Neuronal stem cell (in vitro differentiated cells): ENCODE measurements at regions not wholly inside any gene's neighbourhood (a gene's known extent, or its start where the extent isn't known, plus 50 kb on each side); places are given as distances from the start of the nearest gene placed in this dataset.

Experiments used
- DNase-seq: peaks from one replicate; pipeline ENCODE4 v3.0.0-alpha.2; 2013; ENCODE audit warnings: low spot score
- H2AFZ ChIP-seq: one replicate; pipeline ENCODE4 v1.6.1; 2013; ENCODE audit warnings: mild to moderate bottlenecking, low read length, inconsistent platforms
- H2AK5ac ChIP-seq: 2 replicates; pipeline ENCODE4 v1.6.1; 2013; ENCODE audit warnings: low read depth, mild to moderate bottlenecking, inconsistent platforms, low read length, moderate library complexity, mixed read lengths
- H2BK120ac ChIP-seq: 2 replicates; pipeline ENCODE4 v1.6.1; 2013; ENCODE audit warnings: low read depth, mild to moderate bottlenecking, inconsistent platforms, low read length, moderate library complexity, mixed read lengths
- H2BK12ac ChIP-seq: one replicate; pipeline ENCODE4 v1.6.1; 2013; ENCODE audit warnings: low read length, inconsistent platforms
- H2BK15ac ChIP-seq: 2 replicates; pipeline ENCODE4 v1.6.1; 2013; ENCODE audit warnings: mild to moderate bottlenecking, low read length, inconsistent platforms, mixed read lengths
- H2BK5ac ChIP-seq: one replicate; pipeline ENCODE4 v1.6.1; 2013; ENCODE audit warnings: inconsistent platforms, mild to moderate bottlenecking, low read length, moderate library complexity
- H3K14ac ChIP-seq: one replicate; pipeline ENCODE4 v1.6.1; 2013; ENCODE audit warnings: low read length, inconsistent platforms
- H3K18ac ChIP-seq: 2 replicates; pipeline ENCODE4 v1.6.1; 2013; ENCODE audit warnings: low read length, inconsistent platforms
- H3K23ac ChIP-seq: 2 replicates; pipeline ENCODE4 v1.6.1; 2013; ENCODE audit warnings: low read depth, mild to moderate bottlenecking, mixed read lengths, low read length, inconsistent platforms; ENCODE audit not compliant: poor library complexity
- H3K27ac ChIP-seq: replicated peaks from 3 replicates; pipeline ENCODE4 v1.5.1; 2013; ENCODE audit warnings: low read length, inconsistent platforms
- H3K27me3 ChIP-seq, 3 experiments: 2 replicates each; pipeline ENCODE4 v1.6.1; 2013; ENCODE audit warnings: low read length in 3 of 3, mild to moderate bottlenecking in 2 of 3, inconsistent platforms in 1 of 3, low read depth in 1 of 3, mixed read lengths in 1 of 3, moderate library complexity in 1 of 3; ENCODE audit not compliant: control insufficient read depth in 3 of 3, insufficient read depth in 3 of 3
- H3K36me3 ChIP-seq, 2 donors: replicated peaks in 1 of 2; 2 replicates each; pipeline ENCODE4 v1.6.1; 2013; ENCODE audit warnings: low read length in 2 of 2; ENCODE audit not compliant: control insufficient read depth in 2 of 2, insufficient read depth in 2 of 2
- H3K4ac ChIP-seq: 2 replicates; pipeline ENCODE4 v1.6.1; 2013; ENCODE audit warnings: inconsistent platforms, mild to moderate bottlenecking, low read length, moderate library complexity
- H3K4me1 ChIP-seq, 2 donors: 1 replicate in 1 of 2; 2 replicates in 1 of 2; pipeline ENCODE4 v1.6.1; 2013; ENCODE audit warnings: low read length in 2 of 2, low read depth in 1 of 2; ENCODE audit not compliant: control insufficient read depth in 2 of 2, insufficient read depth in 1 of 2
- H3K4me2 ChIP-seq: one replicate; pipeline ENCODE4 v1.6.1; 2013; ENCODE audit warnings: mild to moderate bottlenecking, low read length, inconsistent platforms; ENCODE audit not compliant: insufficient read depth, poor library complexity, severe bottlenecking
- H3K4me3 ChIP-seq, 2 donors: 2 replicates each; pipeline ENCODE4 v1.5.1; 2013; ENCODE audit warnings: low read length in 2 of 2, mild to moderate bottlenecking in 2 of 2, inconsistent platforms in 1 of 2, moderate library complexity in 1 of 2
- H3K79me1 ChIP-seq: one replicate; pipeline ENCODE4 v1.6.1; 2013; ENCODE audit warnings: low read depth, mild to moderate bottlenecking, inconsistent platforms, low read length, moderate library complexity
- H3K9ac ChIP-seq: one replicate; pipeline ENCODE4 v1.6.1; 2013; ENCODE audit warnings: mild to moderate bottlenecking, low read depth, low read length, inconsistent platforms; ENCODE audit not compliant: poor library complexity
- H3K9me3 ChIP-seq, 2 donors: replicated peaks in 1 of 2; 2 replicates each; pipeline versions ENCODE3 to v1.6.1; 2013; ENCODE audit warnings: low read length in 2 of 2, mild to moderate bottlenecking in 2 of 2, inconsistent platforms in 1 of 2, low read depth in 1 of 2, mixed read lengths in 1 of 2, moderate library complexity in 1 of 2; ENCODE audit not compliant: control insufficient read depth in 2 of 2, insufficient read depth in 1 of 2
- H4K8ac ChIP-seq: one replicate; pipeline ENCODE4 v1.6.1; 2013; ENCODE audit warnings: low read depth, mild to moderate bottlenecking, inconsistent platforms, low read length, moderate library complexity
- H4K91ac ChIP-seq: one replicate; pipeline ENCODE4 v1.6.1; 2013; ENCODE audit warnings: low read length, low read depth, mild to moderate bottlenecking, inconsistent platforms; ENCODE audit not compliant: poor library complexity
- WGBS, 2 donors: extraction: QIAGEN DNeasy Blood & Tissue Kit; methylation state at CpG; one replicate each; pipeline ENCODE4 v1.1.7; 2013; ENCODE audit warnings: missing lambda C conversion rate in 2 of 2, mixed read lengths in 1 of 2; ENCODE audit not compliant: insufficient read length in 2 of 2, insufficient replicate concordance in 1 of 2; ENCODE audit errors: extremely low coverage in 2 of 2; 5-methylcytosine and 5-hydroxymethylcytosine counted together

- Histone ChIP-seq H3K23ac (no peak overlapping the region), H3K4ac (no peak overlapping the region), H3K27me3 (no peaks in the 10 kb centered on the region), H2AK5ac (no peak overlapping the region), H2BK12ac (no peak overlapping the region), H3K18ac (no peak overlapping the region), H3K9ac (no peak overlapping the region), H2AFZ (no peak overlapping the region), H3K4me3 (no peak overlapping the region), H2BK15ac (no peak overlapping the region), H3K4me1 (no peaks in the 10 kb centered on the region), H3K14ac (no peak overlapping the region), H2BK120ac (no peak overlapping the region), H3K4me2 (no peak overlapping the region), H3K36me3 (no peaks in the 10 kb centered on the region), H4K91ac (no peak overlapping the region), H3K79me1 (no peaks in the 10 kb centered on the region), H3K27ac (no peak overlapping the region), H2BK5ac (no peak overlapping the region), H3K9me3 (no peaks in the 10 kb centered on the region), H4K8ac (no peak overlapping the region)
- no peak for DNase-seq
- WGBS, 2 donors: no CpG with 5 or more reads among the region's 5 CpGs
Measured at GRCh38 chr2:153786016-153786415, 85.7 kb upstream of the GALNT13 start.

GRCh38 chr2:153787612-153788011 is 84.1 kb upstream of the GALNT13 start:
- DNase-seq: no peak
- Histone ChIP-seq H2BK15ac (no peak overlapping the region), H3K4ac (no peak overlapping the region), H3K4me1 (no peaks in the 10 kb centered on the region), H3K9me3 (no peaks in the 10 kb centered on the region), H3K18ac (no peak overlapping the region), H3K36me3 (no peaks in the 10 kb centered on the region), H2BK12ac (no peak overlapping the region), H3K27ac (no peak overlapping the region), H3K23ac (no peak overlapping the region), H3K4me2 (no peak overlapping the region), H2BK5ac (no peak overlapping the region), H3K9ac (no peak overlapping the region), H3K27me3 (no peaks in the 10 kb centered on the region), H4K91ac (no peak overlapping the region), H3K14ac (no peak overlapping the region), H2BK120ac (no peak overlapping the region), H2AK5ac (no peak overlapping the region), H3K4me3 (no peak overlapping the region), H3K79me1 (no peaks in the 10 kb centered on the region), H4K8ac (no peak overlapping the region), H2AFZ (no peak overlapping the region)
- whole genome bisulfite sequencing, 2 donors: no CpG with 5 or more reads among the region's 1 CpG

GRCh38 chr2:153802671-153803070 is 69.1 kb upstream of the GALNT13 start:
- Histone ChIP-seq H3K36me3 (no peaks in the 10 kb centered on the region), H3K9me3 (no peaks in the 10 kb centered on the region), H3K27me3 (no peaks in the 10 kb centered on the region), H2BK120ac (no peak overlapping the region), H3K4me3 (no peak overlapping the region), H3K14ac (no peak overlapping the region), H3K9ac (no peak overlapping the region), H3K18ac (no peak overlapping the region), H4K91ac (no peak overlapping the region), H3K4me2 (no peak overlapping the region), H3K27ac (no peak overlapping the region), H2BK12ac (no peak overlapping the region), H3K4me1 (no peaks in the 10 kb centered on the region), H2AFZ (no peak overlapping the region), H2AK5ac (no peak overlapping the region), H4K8ac (no peak overlapping the region), H3K4ac (no peak overlapping the region), H2BK5ac (no peak overlapping the region), H2BK15ac (no peak overlapping the region), H3K23ac (no peak overlapping the region), H3K79me1 (no peaks in the 10 kb centered on the region)
- no peak for DNase-seq

GRCh38 chr2:153808679-153809078 is 63.0 kb upstream of the GALNT13 start:
- H3K9me3 ChIP-seq: no peaks in the 10 kb centered on the region
- no peak overlapping the region for H2AK5ac ChIP-seq
- no peak for DNase-seq
- H3K18ac ChIP-seq: no peak overlapping the region
- H3K79me1 ChIP-seq: no peaks in the 10 kb centered on the region
- H2BK12ac ChIP-seq: no peak overlapping the region
- H3K36me3 ChIP-seq: no peaks in the 10 kb centered on the region
- no peaks in the 10 kb centered on the region for H3K4me1 ChIP-seq
- H2BK15ac ChIP-seq: no peak overlapping the region
- H2BK5ac ChIP-seq: no peak overlapping the region
- H3K27me3 ChIP-seq: no peaks in the 10 kb centered on the region
- H2AFZ ChIP-seq: no peak overlapping the region
- H4K91ac ChIP-seq: no peak overlapping the region
- H2BK120ac ChIP-seq: no peak overlapping the region
- no peak overlapping the region for H3K4ac ChIP-seq
- H4K8ac ChIP-seq: no peak overlapping the region
- no peak overlapping the region for H3K9ac ChIP-seq
- no peak overlapping the region for H3K14ac ChIP-seq
- no peak overlapping the region for H3K27ac ChIP-seq
- no peak overlapping the region for H3K4me2 ChIP-seq
- H3K4me3 ChIP-seq: no peak overlapping the region
- no peak overlapping the region for H3K23ac ChIP-seq
